ENCODE measurements at regions not wholly inside any gene's neighbourhood (a gene's known extent, or its start where the extent isn't known, plus 50 kb on each side); places are given as distances from the start of the nearest gene placed in this dataset.

- H3K79me1 ChIP-seq (ENCODE audit: low read depth in 1 of 2, low read length in 2 of 2): no peaks in the 10 kb centered on the region
- dilution Hi-C loops (cut with HindIII; ENCODE audit: low sequenced_read_pairs, unreplicated experiment): no loop called here
- no peak overlapping the region for H3K18ac ChIP-seq (ENCODE audit: low read depth, low read length)
- intact Hi-C loops (cut with micrococcal nuclease): no loop called here
- no peak overlapping the region for H2AK9ac ChIP-seq (replicated peaks; ENCODE audit: low read depth, low read length, poor library complexity)
- H2BK20ac ChIP-seq (ENCODE audit: low read depth, low read length): no peak overlapping the region
- H3K4me3 ChIP-seq (ENCODE audit: insufficient read depth, low read depth, low read length): no peak overlapping the region
- CTCF ChIA-PET: no interaction called here
- in situ Hi-C loops (cut with MboI; ENCODE audit: low sequenced_read_pairs): no loop called here
- POLR2A ChIA-PET (ENCODE audit: unreplicated experiment): no interaction called here
- TF ChIP-seq ELK1 (IDR thresholded peaks at IDR 0.05; ENCODE audit: borderline replicate concordance, low read depth, low read length) (no peak), RCOR1 (IDR thresholded peaks at IDR 0.05; ENCODE audit: insufficient replicate concordance, low read length) (no peak), NFE2L2 (IDR thresholded peaks at IDR 0.05; ENCODE audit: low read depth, low read length) (no peak), MAZ (IDR thresholded peaks at IDR 0.05; ENCODE audit: borderline replicate concordance, low read depth, low read length) (no peak), USF2 (IDR thresholded peaks at IDR 0.05; ENCODE audit: low read depth, low read length) (no peak), BHLHE40 (IDR thresholded peaks at IDR 0.05; ENCODE audit: low read depth, low read length) (no peak), CHD1 (IDR thresholded peaks at IDR 0.05; ENCODE audit: low read depth, low read length) (no peak), RFX5 (IDR thresholded peaks at IDR 0.05; ENCODE audit: low read depth, low read length) (no peak), CEBPB (IDR thresholded peaks at IDR 0.05; ENCODE audit: low read depth, low read length) (no peak), SMC3 (IDR thresholded peaks at IDR 0.05; ENCODE audit: low read depth, low read length) (no peak), MXI1 (IDR thresholded peaks at IDR 0.05; ENCODE audit: borderline replicate concordance, low read depth, low read length) (no peak), FOS (IDR thresholded peaks at IDR 0.05; ENCODE audit: low read depth, low read length) (no peak), MAFK (IDR thresholded peaks at IDR 0.05; ENCODE audit: low read depth, low read length) (no peak)
- no peak overlapping the region for H2BK5ac ChIP-seq (ENCODE audit: low read depth, low read length, poor library complexity, severe bottlenecking)
- H4K8ac ChIP-seq (ENCODE audit: low read depth in 2 of 2, low read length in 2 of 2): no peak overlapping the region
- H2AK5ac ChIP-seq (ENCODE audit: low read depth, low read length): no peak overlapping the region
- DNase-seq: no peak
- no peaks in the 10 kb centered on the region for H3K4me1 ChIP-seq (ENCODE audit: control insufficient read depth, insufficient read depth, low read length)
- H3K56ac ChIP-seq (ENCODE audit: extremely low read depth, insufficient read depth, low read length): no peak overlapping the region
- no peak overlapping the region for H3K4ac ChIP-seq (ENCODE audit: low read depth, low read length)
- no peaks in the 10 kb centered on the region for H4K20me1 ChIP-seq (ENCODE audit: insufficient read depth, low read length)
- H2AFZ ChIP-seq (replicated peaks; ENCODE audit: low read length, poor library complexity): no peak overlapping the region
- H4K5ac ChIP-seq (ENCODE audit: low read depth, low read length): no peak overlapping the region
- H3K9me1 ChIP-seq (ENCODE audit: insufficient read depth, low read length): no peaks in the 10 kb centered on the region
- no peak overlapping the region for H2BK120ac ChIP-seq (ENCODE audit: low read depth, low read length)
- no peak overlapping the region for H3K23ac ChIP-seq (ENCODE audit: low read depth, low read length)
- H3K14ac ChIP-seq (replicated peaks; ENCODE audit: low read depth, low read length): no peak overlapping the region
- no peak overlapping the region for H2BK15ac ChIP-seq (ENCODE audit: low read depth, low read length)
- ATAC-seq (ENCODE audit: low read depth): no peak
- peaks cover 3% of the 10 kb centered on the region; the same call in 1 of the 2 replicates for H3K9me3 ChIP-seq (ENCODE audit: control insufficient read depth, insufficient read depth, low read length)
- no peaks in the 10 kb centered on the region for H3K27me3 ChIP-seq (ENCODE audit: control insufficient read depth, insufficient read depth, low read length)
- H3K4me2 ChIP-seq (ENCODE audit: low read depth, low read length): no peak overlapping the region
- H3K36me3 ChIP-seq (ENCODE audit: control insufficient read depth, insufficient read depth, low read length): no peaks in the 10 kb centered on the region
- no peak overlapping the region for H3K27ac ChIP-seq (ENCODE audit: insufficient read depth, low read length)
- no peak overlapping the region for H3K9ac ChIP-seq (ENCODE audit: low read depth, low read length)
- no TSS peak for BruUV-seq (replicated peaks)
- no peak overlapping the region for H4K91ac ChIP-seq (ENCODE audit: insufficient read depth, low read depth, low read length)
Measured at GRCh38 chr12:83326666-83327065, 640.0 kb downstream of the TMTC2 start.

All from IMR-90 (cell line).